OCI-LY3 (cell line): ENCODE measurements at regions not wholly inside any gene's neighbourhood (a gene's known extent, or its start where the extent isn't known, plus 50 kb on each side); places are given as distances from the start of the nearest gene placed in this dataset.
A peak's percentile ranks its signal among the peaks of the same experiment; 100 is the strongest.

Source experiments
- CTCF ChIP-seq: fragments of 200-600, 300-600 bp; sonication (generic); IDR thresholded peaks from 2 replicates; pipeline ENCODE4 v1.5.1; 2014; ENCODE audit warnings: antibody characterized with exemption, low read length, low read depth
- EZH2phosphoT487 ChIP-seq: fragments of 200-600 bp; shearing (Covaris generic); IDR thresholded peaks from 2 replicates; pipeline ENCODE4 v1.6.1; 2018; ENCODE audit warnings: antibody characterized with exemption, mixed run types, low read depth

- TF ChIP-seq EZH2phosphoT487: no peak
- peak; percentile 20 for TF ChIP-seq CTCF
Measured at GRCh38 chr4:134905061-134905460, 703.5 kb upstream of the PABPC4L start.
